ENCODE measurements at regions not wholly inside any gene's neighbourhood (a gene's known extent, or its start where the extent isn't known, plus 50 kb on each side); places are given as distances from the start of the nearest gene placed in this dataset.

GRCh38 chr11:69936771-69937170, 117.6 kb upstream of the FGF3 start:
- Histone ChIP-seq H3K36me3 (no peaks in the 10 kb centered on the region), H3K27ac (no peak overlapping the region), H3K4me3 (ENCODE audit: low read depth, low read length) (no peak overlapping the region), H3K9me3 (ENCODE audit: severe bottlenecking) (no peaks in the 10 kb centered on the region), H3K27me3 (ENCODE audit: insufficient read depth, low read depth, severe bottlenecking) (no peaks in the 10 kb centered on the region)
- no peak for DNase-seq
- TF ChIP-seq CTCF (IDR thresholded peaks at IDR 0.05; ENCODE audit: low read depth, low read length), result no peak

- Histone ChIP-seq H3K27me3 (ENCODE audit: insufficient read depth, low read depth, severe bottlenecking) (no peaks in the 10 kb centered on the region), H3K27ac (no peak overlapping the region), H3K36me3 (no peaks in the 10 kb centered on the region), H3K4me3 (ENCODE audit: low read depth, low read length) (no peak overlapping the region), H3K9me3 (ENCODE audit: severe bottlenecking) (no peaks in the 10 kb centered on the region)
- TF ChIP-seq CTCF (IDR thresholded peaks at IDR 0.05; ENCODE audit: low read depth, low read length), result no peak
- no peak for DNase-seq
Measured at GRCh38 chr11:69938206-69938605, 119.0 kb upstream of the FGF3 start.

GRCh38 chr11:69939551-69940245, 120.5 kb upstream of the FGF3 start:
- Histone ChIP-seq H3K36me3 (no peaks in the 10 kb centered on the region), H3K27ac (no peak overlapping the region), H3K27me3 (ENCODE audit: insufficient read depth, low read depth, severe bottlenecking) (no peaks in the 10 kb centered on the region), H3K4me3 (ENCODE audit: low read depth, low read length) (no peak overlapping the region), H3K9me3 (ENCODE audit: severe bottlenecking) (no peaks in the 10 kb centered on the region)
- no peak for TF ChIP-seq CTCF (IDR thresholded peaks at IDR 0.05; ENCODE audit: low read depth, low read length)
- no peak for DNase-seq

- TF ChIP-seq CTCF (IDR thresholded peaks at IDR 0.05; ENCODE audit: low read depth, low read length), result no peak
- Histone ChIP-seq H3K4me3 (ENCODE audit: low read depth, low read length) (no peak overlapping the region), H3K27ac (no peak overlapping the region), H3K9me3 (ENCODE audit: severe bottlenecking) (no peaks in the 10 kb centered on the region), H3K36me3 (no peaks in the 10 kb centered on the region), H3K27me3 (ENCODE audit: insufficient read depth, low read depth, severe bottlenecking) (no peaks in the 10 kb centered on the region)
- no peak for DNase-seq
Measured at GRCh38 chr11:69940246-69940610, 121.0 kb upstream of the FGF3 start.

GRCh38 chr11:69941546-69942332, 122.5 kb upstream of the FGF3 start:
- Histone ChIP-seq H3K27ac (no peak overlapping the region), H3K36me3 (no peaks in the 10 kb centered on the region), H3K27me3 (ENCODE audit: insufficient read depth, low read depth, severe bottlenecking) (no peaks in the 10 kb centered on the region), H3K9me3 (ENCODE audit: severe bottlenecking) (no peaks in the 10 kb centered on the region), H3K4me3 (ENCODE audit: low read depth, low read length) (no peak overlapping the region)
- no peak for TF ChIP-seq CTCF (IDR thresholded peaks at IDR 0.05; ENCODE audit: low read depth, low read length)
- DNase-seq, result no peak
